Esophagus squamous epithelium (tissue), 4 donors: ENCODE measurements at regions not wholly inside any gene's neighbourhood (a gene's known extent, or its start where the extent isn't known, plus 50 kb on each side); places are given as distances from the start of the nearest gene placed in this dataset.

Experiments
- POLR2A ChIP-seq, 4 donors: fragments of 450-650 bp; IDR thresholded peaks; one replicate each; pipeline ENCODE4 v1.6.1; 2017; ENCODE audit warnings: antibody characterized with exemption in 4 of 4, mild to moderate bottlenecking in 4 of 4, moderate library complexity in 3 of 4
- TF ChIP-seq, protein P1 (sequence below), 6 experiments: fragments of 450-650 bp in 4 of 6; fragments of 200-600 bp in 2 of 6; sonication (generic) in 2 of 6; IDR thresholded peaks; one replicate each; pipeline ENCODE4 v1.5.1; 2016 to 2019; ENCODE audit warnings: antibody characterized with exemption in 6 of 6, mild to moderate bottlenecking in 4 of 6, moderate library complexity in 4 of 6

DNA sequence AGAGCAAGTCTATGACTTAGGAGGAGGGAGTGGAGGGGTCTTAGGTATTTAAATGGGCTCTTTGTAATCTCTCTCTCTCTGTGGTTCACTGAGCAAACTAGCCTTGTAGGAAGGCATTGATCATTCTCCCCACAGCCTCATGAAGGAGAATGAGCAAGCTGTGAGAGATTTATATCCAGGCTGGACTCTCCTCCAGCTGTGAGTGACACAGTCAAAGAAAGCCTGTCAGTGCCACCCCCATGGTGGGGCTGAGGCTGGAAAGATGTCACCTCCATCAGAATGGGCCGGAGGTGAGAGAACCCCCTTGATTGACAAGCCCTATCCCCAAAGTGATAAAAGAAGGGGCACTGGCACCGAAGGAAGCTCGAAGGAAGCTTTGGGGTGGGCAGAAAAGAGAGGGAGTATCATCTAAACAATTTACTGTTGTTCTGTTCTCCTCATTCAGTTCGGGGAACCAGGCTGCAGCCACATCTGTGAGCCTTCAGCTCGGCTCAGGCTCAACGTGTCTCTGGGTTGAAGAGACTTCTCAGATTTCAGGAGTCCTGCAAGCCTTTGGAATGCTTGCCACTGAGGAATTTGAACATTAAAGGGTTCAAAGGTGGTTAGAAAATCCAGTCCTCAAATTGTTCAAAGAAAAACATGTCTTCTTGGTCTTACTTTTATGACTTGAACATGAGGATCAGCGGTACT lies 538.2 kb upstream of the ZNF462 start:
- TF ChIP-seq, protein P1, sequence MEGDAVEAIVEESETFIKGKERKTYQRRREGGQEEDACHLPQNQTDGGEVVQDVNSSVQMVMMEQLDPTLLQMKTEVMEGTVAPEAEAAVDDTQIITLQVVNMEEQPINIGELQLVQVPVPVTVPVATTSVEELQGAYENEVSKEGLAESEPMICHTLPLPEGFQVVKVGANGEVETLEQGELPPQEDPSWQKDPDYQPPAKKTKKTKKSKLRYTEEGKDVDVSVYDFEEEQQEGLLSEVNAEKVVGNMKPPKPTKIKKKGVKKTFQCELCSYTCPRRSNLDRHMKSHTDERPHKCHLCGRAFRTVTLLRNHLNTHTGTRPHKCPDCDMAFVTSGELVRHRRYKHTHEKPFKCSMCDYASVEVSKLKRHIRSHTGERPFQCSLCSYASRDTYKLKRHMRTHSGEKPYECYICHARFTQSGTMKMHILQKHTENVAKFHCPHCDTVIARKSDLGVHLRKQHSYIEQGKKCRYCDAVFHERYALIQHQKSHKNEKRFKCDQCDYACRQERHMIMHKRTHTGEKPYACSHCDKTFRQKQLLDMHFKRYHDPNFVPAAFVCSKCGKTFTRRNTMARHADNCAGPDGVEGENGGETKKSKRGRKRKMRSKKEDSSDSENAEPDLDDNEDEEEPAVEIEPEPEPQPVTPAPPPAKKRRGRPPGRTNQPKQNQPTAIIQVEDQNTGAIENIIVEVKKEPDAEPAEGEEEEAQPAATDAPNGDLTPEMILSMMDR (IDR thresholded peaks at IDR 0.05) = no peak
- TF ChIP-seq POLR2A (IDR thresholded peaks at IDR 0.05) = no peak
